Natural killer cell (primary cell): ENCODE measurements at regions not wholly inside any gene's neighbourhood (a gene's known extent, or its start where the extent isn't known, plus 50 kb on each side); places are given as distances from the start of the nearest gene placed in this dataset.

Experiments
- ATAC-seq, 3 donors: fragments of 150-1000 bp in 2 of 3; fragments of 200-7000 bp in 1 of 3; cut with Tn5 transposase; 1 replicate in 1 of 3; 2 replicates in 2 of 3; pipeline ENCODE4 v1.10.0; 2021; ENCODE audit warnings: mild to moderate bottlenecking in 2 of 3, moderate library complexity in 2 of 3
- DNase-seq, 2 donors: peaks; one replicate each; pipeline versions ENCODE4 v3.0.0 to v3.0.0-alpha.2; 2013 to 2021; ENCODE audit warnings: mixed read lengths in 1 of 2
- H3K27ac ChIP-seq: one replicate; pipeline ENCODE4 v1.5.1; 2013; ENCODE audit warnings: mild to moderate bottlenecking, low read length
- H3K27me3 ChIP-seq: one replicate; pipeline ENCODE4 v1.6.1; 2013; ENCODE audit warnings: low read length; ENCODE audit not compliant: control insufficient read depth, insufficient read depth
- H3K36me3 ChIP-seq: one replicate; pipeline ENCODE4 v1.6.1; 2013; ENCODE audit warnings: low read length; ENCODE audit not compliant: control insufficient read depth, insufficient read depth
- H3K4me1 ChIP-seq: one replicate; pipeline ENCODE4 v1.6.1; 2013; ENCODE audit warnings: low read length; ENCODE audit not compliant: control insufficient read depth, insufficient read depth
- H3K4me3 ChIP-seq: one replicate; pipeline ENCODE4 v1.5.1; 2013; ENCODE audit warnings: low read length
- H3K9me3 ChIP-seq: one replicate; pipeline ENCODE4 v1.6.1; 2013; ENCODE audit warnings: low read length; ENCODE audit not compliant: control insufficient read depth, insufficient read depth
- H3K27ac Mint-ChIP-seq, 2 donors: one replicate each; pipeline ENCODE4 v1.8.0; 2022; ENCODE audit warnings: mild to moderate bottlenecking in 2 of 2, mixed read lengths in 2 of 2, moderate library complexity in 1 of 2
- H3K27me3 Mint-ChIP-seq, 2 donors: one replicate each; pipeline ENCODE4 v1.8.0; 2022; ENCODE audit warnings: low read depth in 2 of 2, mixed read lengths in 2 of 2
- H3K36me3 Mint-ChIP-seq: one replicate; pipeline ENCODE4 v1.8.0; 2022; ENCODE audit warnings: mixed read lengths
- H3K4me1 Mint-ChIP-seq, 2 donors: one replicate each; pipeline ENCODE4 v1.8.0; 2022; ENCODE audit warnings: mixed read lengths in 2 of 2
- H3K4me3 Mint-ChIP-seq: one replicate; pipeline ENCODE4 v1.8.0; 2022; ENCODE audit warnings: mild to moderate bottlenecking, moderate library complexity, mixed read lengths
- H3K9me3 Mint-ChIP-seq, 2 donors: one replicate each; pipeline ENCODE4 v1.8.0; 2022; ENCODE audit warnings: mixed read lengths in 2 of 2
- WGBS: methylation state at CpG from one replicate; pipeline ENCODE4 v1.1.7; 2013; ENCODE audit warnings: missing lambda C conversion rate; ENCODE audit not compliant: insufficient coverage; 5-methylcytosine and 5-hydroxymethylcytosine counted together
- intact Hi-C: fragments of 100-400 bp; cut with micrococcal nuclease; formaldehyde crosslinking; loops from one replicate; pipeline ENCODE4 v1.14.2; 2022
- TF ChIP-seq, protein P1 (sequence below): fragments of 200-600 bp; IDR thresholded peaks from one replicate; pipeline ENCODE4 v1.8.0; 2022; ENCODE audit warnings: antibody characterized with exemption

DNA sequence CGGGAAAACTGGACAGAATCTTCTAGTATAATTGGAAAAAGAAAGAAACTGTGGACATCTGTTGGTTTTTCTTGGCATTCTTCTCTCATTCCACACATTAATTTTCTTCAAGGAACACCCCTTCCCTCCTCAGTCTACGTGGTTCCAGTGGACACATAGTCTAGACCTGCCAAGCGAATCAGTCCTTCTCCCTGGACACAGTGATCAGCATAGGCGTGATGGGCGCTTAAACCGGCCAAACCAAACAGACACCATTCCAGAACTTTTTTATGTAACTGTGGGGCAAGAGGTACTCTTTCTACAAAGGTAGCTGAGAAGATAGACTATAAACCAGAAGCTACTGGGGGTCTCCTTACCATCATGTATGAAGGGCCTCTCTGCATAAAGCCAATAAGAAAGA, 121.8 kb upstream of the COX10 start:
- Mint-ChIP-seq H3K4me3 (no peak overlapping the region), H3K27ac (no peak overlapping the region), H3K36me3 (no peaks in the 10 kb centered on the region), H3K27me3 (no peaks in the 10 kb centered on the region), H3K4me1 (no peaks in the 10 kb centered on the region), H3K9me3 (no peaks in the 10 kb centered on the region)
- Histone ChIP-seq H3K27me3 (no peaks in the 10 kb centered on the region), H3K27ac (no peak overlapping the region), H3K4me1 (no peaks in the 10 kb centered on the region), H3K9me3 (no peaks in the 10 kb centered on the region), H3K36me3 (no peaks in the 10 kb centered on the region), H3K4me3 (no peak overlapping the region)
- no peak for DNase-seq
- 98% methylated on average over 4 of the region's 6 CpGs for WGBS
- ATAC-seq: no peak
- TF ChIP-seq, protein P1, sequence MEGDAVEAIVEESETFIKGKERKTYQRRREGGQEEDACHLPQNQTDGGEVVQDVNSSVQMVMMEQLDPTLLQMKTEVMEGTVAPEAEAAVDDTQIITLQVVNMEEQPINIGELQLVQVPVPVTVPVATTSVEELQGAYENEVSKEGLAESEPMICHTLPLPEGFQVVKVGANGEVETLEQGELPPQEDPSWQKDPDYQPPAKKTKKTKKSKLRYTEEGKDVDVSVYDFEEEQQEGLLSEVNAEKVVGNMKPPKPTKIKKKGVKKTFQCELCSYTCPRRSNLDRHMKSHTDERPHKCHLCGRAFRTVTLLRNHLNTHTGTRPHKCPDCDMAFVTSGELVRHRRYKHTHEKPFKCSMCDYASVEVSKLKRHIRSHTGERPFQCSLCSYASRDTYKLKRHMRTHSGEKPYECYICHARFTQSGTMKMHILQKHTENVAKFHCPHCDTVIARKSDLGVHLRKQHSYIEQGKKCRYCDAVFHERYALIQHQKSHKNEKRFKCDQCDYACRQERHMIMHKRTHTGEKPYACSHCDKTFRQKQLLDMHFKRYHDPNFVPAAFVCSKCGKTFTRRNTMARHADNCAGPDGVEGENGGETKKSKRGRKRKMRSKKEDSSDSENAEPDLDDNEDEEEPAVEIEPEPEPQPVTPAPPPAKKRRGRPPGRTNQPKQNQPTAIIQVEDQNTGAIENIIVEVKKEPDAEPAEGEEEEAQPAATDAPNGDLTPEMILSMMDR: no peak
- intact Hi-C loops: no loop called here

DNA sequence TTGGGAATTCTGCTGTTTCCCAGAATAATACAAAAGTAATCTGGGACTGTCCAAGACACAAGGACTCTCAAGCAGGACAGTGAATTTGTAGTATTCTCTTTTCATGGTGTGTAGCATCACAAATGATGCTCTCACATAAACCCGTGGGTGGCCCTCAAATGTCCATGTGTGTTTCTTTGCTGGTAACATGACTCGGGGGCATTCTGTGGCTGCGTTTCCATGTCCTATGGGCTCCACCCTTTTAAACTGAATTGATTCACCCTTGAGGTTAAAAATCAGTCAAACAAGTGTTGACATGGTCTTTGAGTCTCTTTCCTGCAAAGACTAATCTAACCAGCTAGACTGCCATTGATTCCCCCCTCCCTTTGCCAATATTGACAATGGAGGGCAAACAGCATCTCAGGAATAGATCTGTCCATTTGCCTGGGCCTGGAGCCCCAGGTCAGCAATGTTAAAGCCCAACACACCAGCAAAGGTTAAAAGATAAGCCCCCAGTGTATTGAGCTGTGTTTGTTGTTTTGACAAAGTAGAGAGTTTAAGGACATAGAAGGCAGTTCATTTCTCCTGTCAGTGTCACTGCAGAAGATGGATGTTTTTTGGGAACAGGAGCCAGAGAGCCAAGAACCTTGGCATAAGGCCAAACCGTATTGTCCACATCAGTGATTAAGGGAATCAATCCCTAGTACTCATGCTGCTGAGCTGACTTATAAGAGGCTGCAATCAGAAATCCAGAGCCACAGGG, 117.1 kb upstream of the COX10 start:
- H3K36me3 Mint-ChIP-seq: no peaks in the 10 kb centered on the region
- Histone ChIP-seq H3K4me3 (no peak overlapping the region), H3K36me3 (no peaks in the 10 kb centered on the region), H3K27me3 (no peaks in the 10 kb centered on the region), H3K27ac (no peak overlapping the region), H3K9me3 (no peaks in the 10 kb centered on the region), H3K4me1 (no peaks in the 10 kb centered on the region)
- H3K27ac Mint-ChIP-seq: no peak overlapping the region
- H3K27me3 Mint-ChIP-seq: no peaks in the 10 kb centered on the region
- DNase-seq (no peak), ATAC-seq (no peak)
- TF ChIP-seq, protein P1: no peak
- no peaks in the 10 kb centered on the region for H3K4me1 Mint-ChIP-seq
- H3K9me3 Mint-ChIP-seq: no peaks in the 10 kb centered on the region
- 95% methylated on average over 4 of the region's 4 CpGs for whole genome bisulfite sequencing
- no peak overlapping the region for H3K4me3 Mint-ChIP-seq
- intact Hi-C loops: no loop called here

DNA sequence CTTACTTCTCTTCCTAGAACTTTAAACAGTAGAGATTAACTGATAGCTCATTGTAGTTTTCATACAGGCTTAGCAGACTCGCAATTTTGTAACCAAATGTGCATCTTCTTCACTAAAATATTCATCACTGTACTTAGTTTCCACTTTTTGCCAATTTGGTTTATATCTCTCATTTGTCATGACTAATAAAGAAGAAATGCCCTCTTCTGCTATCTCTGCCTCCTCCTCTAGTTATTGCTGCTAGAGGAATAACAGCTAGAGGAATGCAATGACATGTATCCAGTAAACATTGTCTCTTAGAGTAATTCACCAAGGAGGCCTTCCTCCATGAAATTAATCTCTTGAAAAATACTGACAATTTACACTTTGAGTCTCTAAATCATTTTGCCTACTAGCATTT, 115.5 kb upstream of the COX10 start:
- 0% methylated on average over 1 of the region's 1 CpG for WGBS
- no peaks in the 10 kb centered on the region for H3K27me3 ChIP-seq
- no peaks in the 10 kb centered on the region for H3K9me3 ChIP-seq
- no peaks in the 10 kb centered on the region for H3K9me3 Mint-ChIP-seq
- no peaks in the 10 kb centered on the region for H3K36me3 Mint-ChIP-seq
- no peaks in the 10 kb centered on the region for H3K4me1 Mint-ChIP-seq
- H3K27ac Mint-ChIP-seq: no peak overlapping the region
- no peak overlapping the region for H3K27ac ChIP-seq
- intact Hi-C loops: no loop called here
- no peak overlapping the region for H3K4me3 ChIP-seq
- H3K27me3 Mint-ChIP-seq: no peaks in the 10 kb centered on the region
- TF ChIP-seq, protein P1: no peak
- no peaks in the 10 kb centered on the region for H3K4me1 ChIP-seq
- H3K4me3 Mint-ChIP-seq: no peak overlapping the region
- no peaks in the 10 kb centered on the region for H3K36me3 ChIP-seq
- DNase-seq: no peak
- no peak for ATAC-seq

DNA sequence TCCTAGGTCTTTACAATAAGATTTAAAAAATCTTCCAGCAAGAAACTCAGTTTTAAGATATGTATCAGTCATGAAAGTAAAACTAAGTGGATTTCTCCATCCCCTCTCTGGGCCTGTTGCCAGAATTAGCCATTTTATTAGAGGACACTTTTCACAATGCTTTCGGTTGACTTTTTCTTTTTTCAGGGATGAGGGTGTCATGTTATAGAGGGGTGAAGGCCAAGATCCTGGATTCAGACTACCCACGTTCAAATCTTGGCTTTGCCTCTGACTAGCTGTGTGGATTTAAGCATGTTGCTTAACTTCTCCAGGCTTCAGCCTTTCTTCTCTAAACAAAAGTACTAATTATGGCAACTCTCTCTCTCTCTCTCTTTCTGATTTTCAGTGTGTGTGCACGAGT, 111.7 kb upstream of the COX10 start:
- no peak overlapping the region for H3K27ac ChIP-seq
- H3K36me3 ChIP-seq: no peaks in the 10 kb centered on the region
- intact Hi-C loops: no loop called here

More for the DNA sequence above, 111.7 kb upstream of the COX10 start:
- Histone ChIP-seq H3K4me3 (no peak overlapping the region), H3K4me1 (no peaks in the 10 kb centered on the region), H3K27me3 (no peaks in the 10 kb centered on the region), H3K9me3 (no peaks in the 10 kb centered on the region)
- no peaks in the 10 kb centered on the region for H3K9me3 Mint-ChIP-seq
- TF ChIP-seq, protein P1: no peak
- WGBS: 81% methylated on average over 2 of the region's 3 CpGs
- H3K27ac Mint-ChIP-seq: no peak overlapping the region
- no peaks in the 10 kb centered on the region for H3K27me3 Mint-ChIP-seq
- DNase-seq: no peak
- H3K4me1 Mint-ChIP-seq: peaks cover 1 to 6% of the 10 kb centered on the region in 2 donors
- no peaks in the 10 kb centered on the region for H3K36me3 Mint-ChIP-seq
- ATAC-seq: no peak
- no peak overlapping the region for H3K4me3 Mint-ChIP-seq
